ENCODE measurements at regions not wholly inside any gene's neighbourhood (a gene's known extent, or its start where the extent isn't known, plus 50 kb on each side); places are given as distances from the start of the nearest gene placed in this dataset.

DNA sequence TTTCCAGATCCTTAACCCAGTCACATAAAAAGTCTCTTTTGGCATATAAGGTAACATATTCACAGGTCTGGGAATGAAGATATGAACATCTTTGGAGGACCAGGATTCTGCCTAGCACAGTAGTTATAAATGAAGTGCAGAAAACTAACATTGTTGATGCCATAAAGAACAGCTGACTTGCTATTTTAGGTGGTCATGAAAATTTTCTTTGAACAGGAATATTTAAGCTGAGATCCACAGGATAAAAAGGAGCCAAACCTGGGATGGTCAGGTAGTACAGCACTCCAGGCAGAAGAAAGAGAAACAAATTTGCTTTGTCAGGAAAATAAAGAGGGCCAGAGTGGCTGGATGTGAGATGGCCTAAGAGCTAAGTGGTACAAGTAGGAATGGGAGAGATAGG is 80.0 kb downstream of the CENPW start:
- TF ChIP-seq, protein P1, sequence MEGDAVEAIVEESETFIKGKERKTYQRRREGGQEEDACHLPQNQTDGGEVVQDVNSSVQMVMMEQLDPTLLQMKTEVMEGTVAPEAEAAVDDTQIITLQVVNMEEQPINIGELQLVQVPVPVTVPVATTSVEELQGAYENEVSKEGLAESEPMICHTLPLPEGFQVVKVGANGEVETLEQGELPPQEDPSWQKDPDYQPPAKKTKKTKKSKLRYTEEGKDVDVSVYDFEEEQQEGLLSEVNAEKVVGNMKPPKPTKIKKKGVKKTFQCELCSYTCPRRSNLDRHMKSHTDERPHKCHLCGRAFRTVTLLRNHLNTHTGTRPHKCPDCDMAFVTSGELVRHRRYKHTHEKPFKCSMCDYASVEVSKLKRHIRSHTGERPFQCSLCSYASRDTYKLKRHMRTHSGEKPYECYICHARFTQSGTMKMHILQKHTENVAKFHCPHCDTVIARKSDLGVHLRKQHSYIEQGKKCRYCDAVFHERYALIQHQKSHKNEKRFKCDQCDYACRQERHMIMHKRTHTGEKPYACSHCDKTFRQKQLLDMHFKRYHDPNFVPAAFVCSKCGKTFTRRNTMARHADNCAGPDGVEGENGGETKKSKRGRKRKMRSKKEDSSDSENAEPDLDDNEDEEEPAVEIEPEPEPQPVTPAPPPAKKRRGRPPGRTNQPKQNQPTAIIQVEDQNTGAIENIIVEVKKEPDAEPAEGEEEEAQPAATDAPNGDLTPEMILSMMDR (IDR thresholded peaks at IDR 0.05; ENCODE audit: extremely low read depth, insufficient read depth, missing control alignments) = no peak
- no peak for DNase-seq (ENCODE audit: low spot score)
- in situ Hi-C loops (cut with MboI; ENCODE audit: low pct_unique_long_range_greater_than_20kb, low sequenced_read_pairs, unreplicated experiment) = no loop called here

DNA sequence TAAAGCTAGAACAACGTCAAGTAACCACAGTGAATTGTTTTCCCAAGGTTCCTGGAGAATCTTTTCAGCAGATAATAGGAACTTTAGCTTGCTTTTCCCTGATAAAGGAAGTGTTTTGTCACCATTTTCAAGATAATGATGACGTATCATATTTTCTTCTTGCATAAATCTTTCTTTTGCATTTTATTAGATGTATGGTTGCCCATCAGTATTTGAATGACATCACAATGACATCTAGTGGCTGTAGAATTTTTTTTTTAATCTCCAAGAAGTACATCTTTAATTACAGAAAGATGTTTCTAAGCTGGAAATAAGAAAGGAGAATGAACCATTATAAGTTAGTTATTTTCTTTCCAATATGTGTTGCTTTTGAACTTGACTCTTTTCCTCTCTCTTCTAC is 83.0 kb downstream of the CENPW start:
- DNase-seq (ENCODE audit: low spot score) = no peak
- TF ChIP-seq, protein P1 (IDR thresholded peaks at IDR 0.05; ENCODE audit: extremely low read depth, insufficient read depth, missing control alignments) = no peak
- in situ Hi-C loops (cut with MboI; ENCODE audit: low pct_unique_long_range_greater_than_20kb, low sequenced_read_pairs, unreplicated experiment) = no loop called here

DNA sequence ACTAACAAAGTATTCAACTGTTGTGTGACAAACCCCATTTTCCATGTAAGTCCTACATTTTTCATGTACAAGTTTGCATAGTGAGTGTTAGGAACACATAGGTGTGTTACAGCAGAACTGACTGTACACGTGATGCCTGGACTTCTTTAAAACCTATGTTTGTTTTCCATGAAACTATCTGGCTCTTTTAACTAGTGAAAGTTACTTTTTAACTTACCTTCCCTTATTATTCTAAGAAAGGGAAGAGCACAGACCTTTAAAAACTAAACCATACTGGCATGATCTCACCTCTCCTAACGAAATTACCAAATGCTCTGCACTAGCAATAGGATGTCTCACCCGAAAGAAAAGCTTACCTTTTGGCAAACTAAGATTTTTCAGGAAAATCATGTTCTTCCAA is 87.8 kb downstream of the CENPW start:
- no peak for DNase-seq (ENCODE audit: low spot score)
- TF ChIP-seq, protein P1 (IDR thresholded peaks at IDR 0.05; ENCODE audit: extremely low read depth, insufficient read depth, missing control alignments) = no peak
- in situ Hi-C loops (cut with MboI; ENCODE audit: low pct_unique_long_range_greater_than_20kb, low sequenced_read_pairs, unreplicated experiment) = no loop called here

DNA sequence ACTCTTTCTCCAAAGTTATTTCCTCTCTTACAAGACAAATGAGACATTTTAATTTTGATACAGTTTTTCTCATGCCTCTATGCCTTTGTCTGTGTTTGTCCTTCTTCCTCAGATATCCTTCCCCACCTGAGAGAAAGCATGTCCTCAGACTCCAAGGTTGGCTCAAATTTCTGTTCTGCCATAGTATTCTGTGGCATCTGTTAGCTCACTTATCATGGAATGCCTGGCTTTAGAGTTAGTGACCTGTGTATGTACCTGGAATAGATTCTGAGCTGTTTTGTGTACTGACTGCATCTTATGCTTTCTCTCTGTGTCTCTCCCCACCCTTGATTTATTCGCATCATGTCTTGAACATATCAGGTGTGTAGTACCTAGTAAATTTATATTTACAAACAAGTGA is 90.0 kb downstream of the CENPW start:
- DNase-seq (ENCODE audit: low spot score) = no peak
- in situ Hi-C loops (cut with MboI; ENCODE audit: low pct_unique_long_range_greater_than_20kb, low sequenced_read_pairs, unreplicated experiment) = no loop called here
- TF ChIP-seq, protein P1 (IDR thresholded peaks at IDR 0.05; ENCODE audit: extremely low read depth, insufficient read depth, missing control alignments) = no peak

DNA sequence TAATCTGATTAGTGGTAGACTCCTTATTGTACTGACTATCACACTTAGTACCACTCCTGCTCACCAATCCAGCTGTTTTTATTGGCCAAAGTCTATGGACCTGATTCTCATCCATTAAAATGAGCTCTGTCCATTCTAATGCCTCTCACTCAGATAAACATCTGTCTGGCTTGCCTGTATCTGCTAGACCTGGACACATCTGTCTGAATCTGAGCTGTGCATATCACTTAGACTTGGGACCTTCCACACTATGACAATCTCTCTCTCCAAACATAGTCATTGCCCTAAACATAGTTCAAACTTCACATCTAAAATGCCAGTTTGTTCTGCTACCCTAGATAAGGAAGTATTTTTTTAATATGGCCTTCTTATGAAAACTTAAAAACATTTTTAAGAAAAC is 92.6 kb downstream of the CENPW start:
- in situ Hi-C loops (cut with MboI; ENCODE audit: low pct_unique_long_range_greater_than_20kb, low sequenced_read_pairs, unreplicated experiment) = no loop called here
- DNase-seq (ENCODE audit: low spot score) = no peak
- TF ChIP-seq, protein P1 (IDR thresholded peaks at IDR 0.05; ENCODE audit: extremely low read depth, insufficient read depth, missing control alignments) = no peak

DNA sequence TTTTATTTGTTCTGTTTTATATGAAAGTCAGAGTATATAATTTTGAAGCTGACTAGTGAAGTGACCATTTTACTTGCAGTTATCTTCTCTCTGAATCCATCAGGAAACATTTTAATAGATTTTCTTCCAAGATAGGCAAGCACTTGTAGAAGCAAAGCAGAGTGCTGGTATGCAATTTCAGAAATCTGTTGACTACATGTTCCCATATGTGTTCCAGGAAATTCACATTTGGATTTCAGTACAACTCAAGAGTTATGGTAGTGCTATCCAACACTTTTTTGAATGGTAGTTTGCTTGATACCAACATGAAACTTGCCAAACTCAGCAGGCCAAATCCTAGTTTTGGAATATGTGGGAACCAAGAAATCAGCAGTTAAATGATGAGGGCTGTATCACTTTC is 94.0 kb downstream of the CENPW start:
- in situ Hi-C loops (cut with MboI; ENCODE audit: low pct_unique_long_range_greater_than_20kb, low sequenced_read_pairs, unreplicated experiment) = no loop called here

More for the DNA sequence above, 94.0 kb downstream of the CENPW start:
- no peak for DNase-seq (ENCODE audit: low spot score)
- TF ChIP-seq, protein P1 (IDR thresholded peaks at IDR 0.05; ENCODE audit: extremely low read depth, insufficient read depth, missing control alignments) = no peak

Data from GM13977 (cell line).